ENCODE measurements at regions not wholly inside any gene's neighbourhood (a gene's known extent, or its start where the extent isn't known, plus 50 kb on each side); places are given as distances from the start of the nearest gene placed in this dataset.
A peak's percentile ranks its signal among the peaks of the same experiment; 100 is the strongest.

DNA sequence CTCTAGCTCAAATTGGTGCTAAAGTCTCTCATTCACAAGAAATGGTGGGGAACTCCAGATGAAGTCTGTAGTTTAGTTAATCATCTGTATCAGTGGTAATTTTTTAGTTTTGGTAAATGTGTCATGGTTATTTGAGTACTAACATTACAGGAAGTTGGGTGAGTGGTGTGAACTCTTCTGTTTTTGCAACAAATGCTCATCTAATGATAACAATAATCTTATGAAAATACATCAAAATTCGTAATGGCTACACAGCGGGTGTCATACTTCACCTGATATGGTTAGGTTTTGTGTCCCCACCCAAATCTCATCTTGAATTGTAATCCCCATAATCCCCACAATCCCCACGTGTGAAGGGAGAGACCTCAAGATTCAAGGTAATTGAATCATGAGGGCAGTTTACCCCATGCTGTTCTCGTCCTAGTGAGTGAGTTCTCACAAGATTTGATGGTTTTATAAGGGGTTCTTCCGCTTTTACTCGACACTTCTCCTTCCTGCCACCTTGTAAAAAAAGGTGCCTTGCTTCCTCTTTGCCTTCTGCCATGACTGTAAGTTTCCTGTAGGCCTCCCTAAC lies 209.3 kb upstream of the FOXN3 start:
- DNase-seq: no peak

DNA sequence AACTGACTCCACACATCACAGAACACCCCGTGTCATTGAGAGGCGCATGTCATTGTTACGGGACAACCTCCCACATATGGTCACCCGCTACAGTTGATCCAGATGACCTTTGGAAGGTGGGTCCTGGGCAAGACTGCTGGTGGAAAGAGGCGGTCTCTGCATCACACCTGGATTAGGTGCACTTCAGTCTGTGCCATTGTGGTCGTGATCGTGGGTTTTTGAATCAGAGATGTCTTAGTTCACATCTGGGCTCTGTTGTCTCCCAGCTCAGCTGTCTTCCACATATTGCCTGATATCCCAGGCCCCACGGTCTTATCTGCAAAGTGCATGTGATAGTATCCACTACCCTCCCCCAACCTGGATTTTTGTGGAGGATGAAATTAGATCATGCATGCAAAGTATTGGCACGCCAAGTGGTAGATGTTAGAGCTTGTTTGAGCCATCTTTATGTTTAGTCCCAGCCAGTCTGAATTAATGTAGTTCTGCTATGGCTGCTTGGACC lies 208.7 kb upstream of the FOXN3 start:
- no peak for DNase-seq

DNA sequence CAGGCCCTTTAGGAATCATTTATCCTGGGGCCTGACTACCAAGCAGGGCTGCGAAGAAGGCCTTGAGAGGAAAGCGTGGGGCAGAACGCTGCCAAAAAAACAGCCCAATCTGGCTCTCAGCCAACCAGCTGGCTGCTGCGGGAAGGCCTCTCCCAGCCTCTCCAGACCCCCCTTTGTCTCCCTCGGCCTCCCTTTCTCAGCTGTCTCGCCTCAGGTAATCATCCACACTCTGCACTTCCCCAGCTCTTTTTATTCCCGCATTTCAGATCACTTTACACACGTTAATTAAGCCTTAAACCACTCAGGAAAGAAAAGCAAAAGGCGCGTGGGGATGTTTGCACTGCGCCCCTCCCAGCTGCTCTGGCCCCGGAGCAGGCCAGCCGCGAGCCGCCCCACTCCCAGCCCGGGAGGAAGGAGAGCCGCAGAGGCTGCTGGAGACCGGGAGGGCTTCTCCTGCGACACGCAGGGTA lies 208.2 kb upstream of the FOXN3 start:
- peak; percentile 81 for DNase-seq

DNA sequence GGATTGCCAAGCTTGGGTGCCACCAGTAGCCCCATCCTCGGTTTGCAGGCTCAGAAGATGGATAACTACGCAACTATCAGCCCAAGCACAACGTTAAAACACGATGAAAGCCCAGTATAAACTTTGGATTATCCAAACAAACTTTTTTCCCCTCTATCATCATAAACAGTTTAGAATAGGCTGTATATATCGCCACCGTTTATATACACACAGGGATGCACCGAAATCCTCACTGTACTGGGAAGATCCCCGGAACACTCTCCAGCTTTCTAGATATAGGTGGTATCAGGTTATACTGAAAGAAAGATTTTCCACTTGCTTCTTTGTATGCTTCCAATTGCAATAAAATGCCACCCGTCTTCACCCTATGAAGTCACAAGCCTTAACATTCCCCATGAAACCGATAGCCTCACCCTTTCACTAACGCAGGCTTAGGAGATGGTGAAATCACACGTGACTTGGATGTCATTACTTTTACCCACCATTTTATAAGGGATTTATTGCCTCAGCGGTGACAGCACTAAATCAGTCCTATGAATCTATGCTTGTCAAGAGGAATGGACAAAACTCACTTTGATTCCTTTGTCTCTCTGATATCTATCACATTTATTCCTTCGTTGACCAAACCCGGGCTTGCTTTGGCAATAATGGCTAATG lies 207.6 kb upstream of the FOXN3 start:
- no peak for DNase-seq

DNA sequence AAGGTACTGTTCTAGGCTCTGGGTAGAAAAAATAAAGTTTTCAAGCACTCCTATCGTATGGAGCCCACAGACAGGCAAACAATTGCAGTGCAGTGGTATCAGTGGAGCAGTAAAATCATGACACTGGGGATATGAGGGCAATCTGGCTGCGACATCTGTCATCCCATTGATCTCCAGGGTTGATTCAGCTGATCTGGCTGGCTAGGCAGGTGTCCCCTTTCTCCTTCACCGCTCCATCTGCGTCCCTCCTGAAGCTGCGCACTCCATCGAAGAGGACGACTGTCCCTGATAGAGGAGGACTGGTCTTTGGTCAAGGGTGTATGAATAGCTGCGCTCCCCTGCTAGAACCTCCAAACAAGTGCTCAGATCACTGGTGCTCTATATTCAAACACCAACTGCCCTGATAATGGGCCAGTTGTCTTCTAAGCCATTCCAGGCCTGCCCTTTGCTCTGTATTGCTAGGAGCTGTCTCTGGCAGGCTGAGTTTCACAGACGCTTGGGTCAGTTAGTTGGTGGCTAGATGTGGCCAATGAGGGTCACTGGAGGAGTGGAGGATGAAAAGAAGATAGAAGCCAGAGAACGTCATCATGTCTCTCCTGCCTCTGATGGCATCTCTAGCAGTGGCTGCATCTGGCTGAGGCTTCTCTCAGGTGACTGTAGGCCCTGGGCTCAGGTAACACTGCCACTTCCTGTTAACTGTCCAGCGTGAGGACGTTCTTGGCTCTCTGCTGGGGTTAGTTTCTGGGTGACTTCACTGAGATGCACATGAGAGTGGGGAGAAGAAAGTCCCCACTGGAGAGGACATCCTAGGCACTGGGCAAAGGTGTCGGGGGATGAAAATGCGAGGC lies 205.0 kb upstream of the FOXN3 start:
- no peak for DNase-seq

DNA sequence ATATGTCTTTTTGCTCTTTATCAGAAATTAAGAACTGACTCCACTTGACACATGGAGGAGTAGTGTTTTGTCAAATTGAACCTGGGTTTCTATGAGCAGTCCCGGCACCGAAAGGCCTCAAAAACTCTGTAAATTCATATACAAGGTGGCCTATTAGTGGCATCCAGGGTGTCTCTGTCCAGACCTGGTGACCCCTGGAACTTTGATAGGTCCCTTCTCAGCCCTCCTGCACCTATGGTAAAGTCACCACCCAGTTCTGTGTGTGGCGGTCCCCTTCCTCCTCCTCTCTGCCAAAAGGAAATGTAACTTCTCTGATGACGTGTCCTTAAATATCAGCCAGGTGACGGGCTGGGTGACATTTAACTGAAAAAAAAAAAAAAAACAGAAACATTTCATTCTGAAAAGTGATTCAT lies 204.0 kb upstream of the FOXN3 start:
- no peak for DNase-seq

DNA sequence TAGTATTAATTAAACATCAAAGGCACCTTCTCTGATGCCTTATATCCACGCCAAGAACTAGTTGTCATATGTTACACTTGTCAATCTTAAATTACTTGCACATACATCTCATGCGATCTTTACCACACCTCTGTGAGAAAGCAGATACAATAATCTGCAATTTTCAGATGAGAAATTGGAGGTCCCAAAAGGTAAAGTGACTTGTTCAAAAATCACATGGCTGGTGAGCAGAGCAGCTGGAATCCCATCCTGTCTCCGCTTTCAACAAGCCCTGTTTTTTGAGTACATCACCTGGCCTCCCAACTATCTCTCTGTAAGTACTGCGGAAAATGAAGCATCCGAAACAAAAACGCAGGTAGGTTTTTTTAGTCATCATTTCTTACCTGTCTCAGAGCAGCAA lies 203.4 kb upstream of the FOXN3 start:
- DNase-seq: no peak

DNA sequence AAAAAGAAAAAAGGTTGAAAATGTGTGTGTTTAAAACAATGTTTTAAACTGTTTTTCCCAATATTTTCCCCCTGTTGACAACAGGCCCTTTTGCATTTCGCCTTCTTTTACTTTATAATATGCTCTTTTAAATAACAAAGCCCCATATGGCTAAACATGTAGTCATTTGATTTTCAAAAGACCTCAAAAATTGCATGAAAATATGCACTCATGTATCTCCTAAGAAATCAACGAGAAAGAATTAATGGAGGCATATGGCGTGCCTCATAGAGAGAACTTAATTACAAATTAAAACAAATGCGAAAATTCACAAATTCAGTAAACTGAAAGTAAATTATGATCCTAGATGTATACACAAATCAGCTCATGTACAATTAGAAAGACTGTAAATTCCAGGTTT lies 202.6 kb upstream of the FOXN3 start:
- DNase-seq: no peak

DNA sequence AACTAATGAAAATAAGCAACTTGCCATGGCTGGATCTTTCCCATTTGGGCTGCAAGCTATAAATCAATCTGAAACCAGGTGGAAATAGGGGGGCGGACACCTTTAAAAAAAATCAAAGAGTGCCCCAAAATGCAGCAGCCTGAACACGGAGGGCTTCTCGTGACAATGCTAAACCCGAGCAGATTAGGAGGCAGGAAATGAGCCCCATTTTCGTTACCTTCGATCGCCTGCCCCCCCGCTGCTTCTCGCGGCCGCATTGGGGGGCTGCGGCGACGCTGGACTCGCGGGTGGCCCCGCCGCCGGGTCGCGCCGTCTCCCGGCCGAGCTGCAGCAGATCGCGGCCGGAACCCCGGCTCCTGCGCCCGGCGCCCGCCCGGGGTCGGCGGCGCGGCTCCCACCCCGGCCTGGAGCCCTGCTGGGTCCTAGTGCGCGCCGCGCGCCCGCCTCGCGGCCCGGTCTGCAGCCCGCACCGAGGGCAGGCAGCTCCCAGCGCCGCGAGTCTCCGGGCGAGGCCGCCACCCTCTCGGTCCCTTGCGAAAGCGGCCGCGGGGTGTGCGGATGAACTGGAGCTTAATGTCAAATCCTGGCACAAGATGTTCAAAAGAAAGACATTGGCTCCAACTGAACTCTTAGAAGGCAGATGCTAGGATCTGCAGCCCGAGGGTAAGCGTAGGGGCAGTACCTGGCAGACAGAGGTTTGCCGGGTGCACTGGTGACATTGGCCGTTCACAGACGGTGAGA lies 201.9 kb upstream of the FOXN3 start:
- DNase-seq: peak; percentile 50

DNA sequence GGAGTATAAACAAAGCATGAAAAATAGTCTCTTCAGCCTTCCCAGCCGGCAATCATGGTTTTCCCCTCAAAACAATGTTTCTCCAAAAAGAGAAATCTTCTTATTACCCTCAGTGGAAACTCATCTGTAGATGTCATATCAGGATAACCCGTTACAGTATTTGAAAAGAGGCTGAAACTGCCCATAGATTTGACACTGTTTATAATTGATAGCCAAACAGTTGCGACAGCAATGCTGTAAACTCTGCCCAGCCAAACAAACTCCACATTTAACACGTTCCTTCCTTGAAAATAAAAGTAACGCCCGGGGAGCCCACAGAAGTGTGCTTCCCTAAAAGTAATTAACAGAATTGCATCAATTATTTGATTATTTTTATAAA lies 201.3 kb upstream of the FOXN3 start:
- DNase-seq: no peak

DNA sequence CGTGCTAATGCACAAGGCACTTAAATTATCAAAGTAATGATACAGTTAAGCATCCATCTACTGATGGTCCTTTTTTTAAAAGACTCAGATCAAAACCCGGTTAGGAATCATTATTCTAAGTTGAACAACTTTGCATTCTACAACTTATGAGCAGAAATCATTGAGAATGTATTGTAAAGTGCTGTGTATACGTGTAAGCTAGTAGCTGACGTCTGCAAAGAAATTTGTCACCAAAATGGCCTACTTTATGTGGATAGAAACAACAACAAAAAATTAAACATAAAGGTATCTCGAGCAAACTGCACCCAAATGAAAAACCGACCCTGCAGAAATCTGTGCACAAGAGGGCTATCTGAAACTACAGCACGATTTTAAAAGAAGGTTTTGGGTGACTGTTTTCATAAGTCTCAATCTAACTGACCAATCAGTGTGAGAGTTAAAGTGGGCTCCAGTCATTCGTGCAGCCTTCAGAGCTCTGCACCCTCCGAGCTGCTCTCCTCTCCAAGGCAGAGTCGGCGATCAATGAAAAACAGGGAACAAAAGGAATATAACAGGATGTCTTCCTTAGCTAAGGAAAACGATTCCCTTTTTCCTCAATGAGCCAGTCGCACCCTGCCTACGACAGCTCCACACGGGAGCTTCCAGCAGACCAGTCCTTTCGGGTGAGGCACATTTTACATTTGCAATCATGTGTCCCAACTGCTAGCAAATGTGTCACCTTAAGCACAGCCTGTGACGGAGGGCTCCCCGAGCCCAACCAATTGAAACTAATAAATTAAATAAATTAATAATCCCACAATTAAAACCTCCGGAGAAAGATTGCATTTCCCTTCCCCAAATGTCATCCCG lies 200.7 kb upstream of the FOXN3 start:
- peak; percentile 30 for DNase-seq

DNA sequence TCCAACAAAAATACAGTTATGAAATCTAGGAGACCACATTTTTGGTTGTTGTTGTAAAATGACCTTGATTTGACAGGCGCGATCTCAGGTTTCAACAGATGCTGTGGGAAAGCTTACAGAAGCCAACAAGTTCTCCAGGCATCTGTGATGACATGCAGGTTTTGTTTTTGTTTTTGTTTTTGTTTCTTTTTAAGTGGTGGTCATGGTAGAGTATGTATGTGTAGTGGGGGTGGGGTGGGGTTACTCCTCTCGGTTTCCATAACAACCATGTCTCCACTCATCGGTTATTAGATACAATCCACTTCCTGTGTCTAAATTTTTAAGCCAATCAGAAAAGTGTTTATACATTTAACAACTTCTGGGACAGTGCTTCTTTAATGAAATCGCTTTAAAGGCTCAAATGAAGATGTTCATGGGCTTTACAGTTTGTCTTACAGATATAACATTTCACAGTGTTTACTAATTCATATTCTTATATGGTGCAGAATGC lies 199.9 kb upstream of the FOXN3 start:
- peak; percentile 40 for DNase-seq

DNA sequence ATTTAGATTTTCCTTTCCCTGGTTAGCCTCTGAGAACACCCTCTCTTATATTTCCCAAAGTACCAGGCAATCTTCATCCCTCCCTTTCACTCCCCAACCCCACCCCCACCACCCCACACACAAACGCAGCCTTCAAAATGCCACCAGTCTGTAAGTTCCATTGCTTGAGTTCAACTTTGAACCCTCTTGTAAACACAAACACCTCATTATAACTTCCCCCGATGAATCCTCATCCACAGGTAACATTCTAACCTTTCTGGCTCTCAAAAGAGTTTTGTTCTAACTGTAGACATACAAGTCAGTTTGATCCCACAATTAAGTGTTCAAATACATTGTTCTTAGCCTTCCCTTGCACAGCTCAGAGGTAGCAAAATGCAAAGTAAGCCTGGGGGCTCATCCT lies 199.4 kb upstream of the FOXN3 start:
- DNase-seq: no peak

DNA sequence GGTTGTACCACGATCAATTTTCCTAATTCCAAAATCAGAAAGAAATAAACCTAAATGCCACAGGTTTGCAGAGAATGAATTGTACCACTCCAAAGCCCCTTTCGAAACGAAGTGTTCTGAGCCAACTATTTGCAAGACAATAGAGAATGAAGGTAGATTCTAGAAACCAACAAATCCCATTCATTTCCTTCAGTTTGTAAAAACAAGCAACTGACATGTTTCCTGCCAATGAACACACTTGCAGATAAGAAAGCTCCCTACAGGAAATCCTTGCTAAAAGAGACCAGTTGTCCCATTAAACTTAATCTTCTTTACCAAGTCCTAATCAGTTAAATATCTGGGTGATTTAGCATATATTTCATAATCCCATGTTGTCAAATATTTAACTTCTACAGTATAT lies 198.4 kb upstream of the FOXN3 start:
- no peak for DNase-seq

DNA sequence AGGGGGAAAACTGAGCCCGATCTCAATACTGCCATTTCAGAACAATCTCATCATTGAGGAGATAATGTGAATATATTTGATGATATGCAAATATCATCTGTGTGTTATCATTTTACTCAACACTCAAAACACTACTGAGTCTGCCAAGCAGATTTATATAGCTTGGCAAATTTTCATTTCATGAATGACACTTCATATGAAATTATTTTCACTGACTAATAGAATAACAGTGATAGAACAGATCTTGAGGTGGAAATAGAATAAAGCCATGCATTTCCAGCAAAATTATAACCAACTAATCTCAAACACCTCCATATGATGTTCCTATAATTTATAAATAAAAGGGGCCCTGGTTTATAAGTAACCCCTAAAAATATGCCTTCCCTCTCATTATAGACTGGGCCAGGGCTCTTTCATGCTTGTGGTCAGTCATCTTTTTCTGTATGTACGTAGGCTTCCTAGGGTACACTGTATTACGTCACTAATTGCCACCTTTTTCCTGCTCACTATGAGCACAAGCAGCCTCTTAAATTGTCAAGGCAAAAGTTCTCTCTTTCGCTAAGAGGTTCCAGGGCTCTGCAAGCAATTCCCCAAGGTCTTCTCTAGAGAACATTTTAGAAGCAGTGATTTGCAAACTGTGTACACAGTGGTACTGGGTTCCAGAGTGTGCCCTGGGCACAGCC lies 197.1 kb upstream of the FOXN3 start:
- DNase-seq: no peak

DNA sequence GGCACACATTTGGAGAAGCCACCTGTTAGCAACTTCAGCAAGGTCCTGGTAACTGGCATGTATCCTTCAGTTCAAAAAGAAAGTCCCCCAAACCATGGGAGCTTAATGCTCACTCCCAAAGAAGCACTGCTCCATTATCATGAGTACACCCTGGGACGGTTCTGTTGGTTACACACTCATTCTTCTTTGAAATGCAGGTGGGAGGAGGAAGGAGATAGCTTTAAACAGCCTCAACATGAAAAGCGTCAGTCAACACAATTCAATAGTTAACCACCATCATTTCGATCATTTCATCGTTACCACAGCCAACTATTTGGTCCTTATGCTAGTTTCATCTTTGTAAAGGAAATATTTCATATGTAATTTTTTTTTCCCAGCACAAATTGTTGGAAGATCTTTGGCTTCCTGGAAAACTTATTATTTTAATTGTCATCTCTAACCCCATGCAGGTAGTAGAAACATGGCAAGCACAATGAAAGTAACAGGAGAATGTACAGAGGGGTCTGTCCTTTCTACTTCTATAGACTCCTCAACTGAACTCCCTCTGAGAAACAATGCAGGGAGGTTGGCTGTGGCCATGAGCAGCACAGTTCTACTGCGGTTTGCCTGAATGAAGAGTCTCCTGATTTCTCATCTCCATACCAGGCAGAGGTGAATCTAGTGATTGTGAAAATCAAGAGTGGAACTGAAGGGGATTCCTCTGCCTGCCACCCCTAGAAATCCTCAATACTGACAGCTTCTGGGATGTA lies 196.4 kb upstream of the FOXN3 start:
- DNase-seq: no peak

DNA sequence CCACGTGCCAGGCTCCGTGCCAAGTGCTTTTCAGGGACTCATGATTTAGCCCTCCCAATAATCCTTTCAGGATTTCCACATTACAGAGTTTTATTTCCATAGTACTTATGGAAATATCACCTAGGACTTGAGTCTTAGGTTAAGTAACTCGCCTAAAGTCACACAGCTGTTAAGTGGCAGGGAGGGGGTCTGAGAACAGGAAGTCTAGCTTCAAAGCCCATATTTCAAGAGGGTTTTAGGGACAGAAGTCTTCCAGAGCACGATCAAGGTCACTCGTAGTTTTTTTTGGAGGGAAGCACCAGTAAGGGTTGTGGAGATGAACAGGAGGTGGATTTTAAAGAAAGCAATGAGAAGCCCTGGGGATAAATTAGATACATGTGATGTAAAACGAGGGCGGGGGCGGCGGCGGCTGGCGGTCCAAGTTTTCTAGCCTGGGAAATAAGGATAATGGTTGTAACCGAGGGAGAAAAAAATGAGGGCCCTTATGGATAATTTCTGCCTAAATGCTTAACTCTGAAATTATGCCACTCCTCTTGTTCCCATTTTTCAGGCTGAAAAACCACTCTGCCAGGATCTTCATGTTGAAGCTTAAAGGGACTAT lies 192.6 kb upstream of the FOXN3 start:
- no peak for DNase-seq

DNA sequence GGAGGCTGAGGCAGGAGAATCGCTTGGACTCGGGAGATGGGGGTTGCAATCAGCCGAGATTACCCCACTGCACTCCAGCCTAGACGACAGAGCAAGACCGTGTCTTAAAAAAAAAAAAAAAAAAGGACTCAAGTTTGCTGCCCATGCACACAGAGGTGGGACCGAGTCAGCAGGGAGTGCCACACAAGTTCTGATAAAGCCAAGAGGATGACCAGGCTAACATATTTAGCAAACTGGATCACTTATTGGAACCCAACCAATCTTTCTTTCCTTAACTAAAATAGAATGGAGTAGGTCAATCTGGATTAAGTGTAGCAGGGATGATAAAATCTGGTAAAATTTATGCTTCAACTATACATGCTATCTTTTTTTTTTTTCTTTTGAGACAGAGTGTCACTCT lies 190.4 kb upstream of the FOXN3 start:
- DNase-seq: no peak

DNA sequence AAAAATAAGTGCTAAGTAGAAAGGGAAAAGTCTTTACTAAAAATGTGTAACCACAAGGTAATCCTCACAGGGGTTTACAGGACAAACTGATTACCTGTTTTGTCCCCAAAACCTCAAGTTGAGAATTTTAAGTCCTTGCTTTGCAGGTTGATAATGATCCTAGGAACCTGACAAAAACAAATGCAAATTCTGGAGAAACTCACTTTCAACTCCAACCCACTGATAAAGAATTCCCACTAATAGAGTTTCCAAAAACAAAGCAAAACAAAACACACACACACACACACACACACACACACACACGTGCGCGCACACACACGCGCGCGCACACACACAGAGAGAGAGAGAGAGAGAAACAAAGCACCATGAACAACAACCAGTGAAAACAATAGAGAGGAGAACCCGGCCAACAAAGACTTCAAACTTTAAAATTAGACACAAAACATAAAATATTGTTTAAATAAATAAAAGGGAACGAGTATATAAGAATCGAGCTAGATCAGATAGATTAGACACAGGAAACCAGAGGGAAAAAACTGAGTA lies 187.0 kb upstream of the FOXN3 start:
- no peak for DNase-seq

Data from COR-L47 (cell line).